T47D (cell line): ENCODE measurements at regions not wholly inside any gene's neighbourhood (a gene's known extent, or its start where the extent isn't known, plus 50 kb on each side); places are given as distances from the start of the nearest gene placed in this dataset.

Experiments used
- DNase-seq, 2 experiments: peaks; one replicate each; pipeline versions ENCODE4 v3.0.0 to v3.0.0-alpha.2; 2011 to 2012; ENCODE audit warnings: low read depth in 1 of 2, low spot score in 1 of 2
- JUND ChIP-seq: IDR thresholded peaks from 2 replicates; pipeline ENCODE4 v1.6.1; 2012; ENCODE audit warnings: low read depth
- in situ Hi-C: cut with HindIII; loops from 2 replicates; pipeline ENCODE4 v1.10.0; 2016; ENCODE audit warnings: low sequenced_read_pairs, low pct_unique_long_range_greater_than_20kb

GRCh38 chr1:221327954-221328353 lies 413.9 kb downstream of the DUSP10 start:
- in situ Hi-C loops: no loop called here
- DNase-seq: no peak
- no peak for TF ChIP-seq JUND

- in situ Hi-C loops: no loop called here
- DNase-seq: no peak
- no peak for TF ChIP-seq JUND
Observed at GRCh38 chr1:221328371-221328770, 413.5 kb downstream of the DUSP10 start.

GRCh38 chr1:221331273-221332183 lies 410.4 kb downstream of the DUSP10 start:
- in situ Hi-C loops: no loop called here
- no peak for TF ChIP-seq JUND
- DNase-seq: no peak

GRCh38 chr1:221334062-221334461 lies 407.8 kb downstream of the DUSP10 start:
- DNase-seq: no peak
- in situ Hi-C loops: no loop called here
- TF ChIP-seq JUND: no peak

GRCh38 chr1:221335161-221336101 lies 406.5 kb downstream of the DUSP10 start:
- in situ Hi-C loops: no loop called here
- no peak for DNase-seq
- TF ChIP-seq JUND: no peak

GRCh38 chr1:221336126-221336525 lies 405.8 kb downstream of the DUSP10 start:
- no peak for DNase-seq
- in situ Hi-C loops: no loop called here

GRCh38 chr1:221337106-221337505 lies 404.8 kb downstream of the DUSP10 start:
- no peak for TF ChIP-seq JUND
- peak in 1 of 2 experiments; percentile 26 for DNase-seq
- in situ Hi-C loops: no loop called here

More at GRCh38 chr1:221336126-221336525, 405.8 kb downstream of the DUSP10 start:
- no peak for TF ChIP-seq JUND

GRCh38 chr1:221343136-221343535 lies 398.8 kb downstream of the DUSP10 start:
- in situ Hi-C loops: no loop called here
- DNase-seq: no peak
- no peak for TF ChIP-seq JUND

- in situ Hi-C loops: no loop called here
- no peak for TF ChIP-seq JUND
- DNase-seq: no peak
Observed at GRCh38 chr1:221343607-221344006, 398.3 kb downstream of the DUSP10 start.

GRCh38 chr1:221344693-221345092 lies 397.2 kb downstream of the DUSP10 start:
- in situ Hi-C loops: no loop called here
- TF ChIP-seq JUND: no peak
- DNase-seq: no peak

- no peak for DNase-seq
- TF ChIP-seq JUND: no peak
- in situ Hi-C loops: no loop called here
Observed at GRCh38 chr1:221347706-221348105, 394.2 kb downstream of the DUSP10 start.

GRCh38 chr1:221350091-221350490 lies 391.8 kb downstream of the DUSP10 start:
- no peak for DNase-seq
- in situ Hi-C loops: no loop called here
- no peak for TF ChIP-seq JUND

- in situ Hi-C loops: no loop called here
- no peak for TF ChIP-seq JUND
- no peak for DNase-seq
Observed at GRCh38 chr1:221356693-221357092, 385.2 kb downstream of the DUSP10 start.
